Omental fat pad (tissue), 3 donors: ENCODE measurements at regions not wholly inside any gene's neighbourhood (a gene's known extent, or its start where the extent isn't known, plus 50 kb on each side); places are given as distances from the start of the nearest gene placed in this dataset.

Source experiments
- ATAC-seq: fragments of 150-250 bp; one replicate; pipeline ENCODE4 v1.9.1; 2016; ENCODE audit warnings: mild to moderate bottlenecking, moderate library complexity; ENCODE audit not compliant: low FRiP score
- DNase-seq: peaks from one replicate; pipeline ENCODE4 v3.0.0-alpha.2; 2019; ENCODE audit warnings: low spot score
- TF ChIP-seq, protein P1 (sequence below), 3 donors: fragments of 450-650 bp; IDR thresholded peaks; one replicate each; pipeline ENCODE4 v1.5.1; 2016 to 2017; ENCODE audit warnings: antibody characterized with exemption in 3 of 3, mild to moderate bottlenecking in 3 of 3, moderate library complexity in 2 of 3

DNA sequence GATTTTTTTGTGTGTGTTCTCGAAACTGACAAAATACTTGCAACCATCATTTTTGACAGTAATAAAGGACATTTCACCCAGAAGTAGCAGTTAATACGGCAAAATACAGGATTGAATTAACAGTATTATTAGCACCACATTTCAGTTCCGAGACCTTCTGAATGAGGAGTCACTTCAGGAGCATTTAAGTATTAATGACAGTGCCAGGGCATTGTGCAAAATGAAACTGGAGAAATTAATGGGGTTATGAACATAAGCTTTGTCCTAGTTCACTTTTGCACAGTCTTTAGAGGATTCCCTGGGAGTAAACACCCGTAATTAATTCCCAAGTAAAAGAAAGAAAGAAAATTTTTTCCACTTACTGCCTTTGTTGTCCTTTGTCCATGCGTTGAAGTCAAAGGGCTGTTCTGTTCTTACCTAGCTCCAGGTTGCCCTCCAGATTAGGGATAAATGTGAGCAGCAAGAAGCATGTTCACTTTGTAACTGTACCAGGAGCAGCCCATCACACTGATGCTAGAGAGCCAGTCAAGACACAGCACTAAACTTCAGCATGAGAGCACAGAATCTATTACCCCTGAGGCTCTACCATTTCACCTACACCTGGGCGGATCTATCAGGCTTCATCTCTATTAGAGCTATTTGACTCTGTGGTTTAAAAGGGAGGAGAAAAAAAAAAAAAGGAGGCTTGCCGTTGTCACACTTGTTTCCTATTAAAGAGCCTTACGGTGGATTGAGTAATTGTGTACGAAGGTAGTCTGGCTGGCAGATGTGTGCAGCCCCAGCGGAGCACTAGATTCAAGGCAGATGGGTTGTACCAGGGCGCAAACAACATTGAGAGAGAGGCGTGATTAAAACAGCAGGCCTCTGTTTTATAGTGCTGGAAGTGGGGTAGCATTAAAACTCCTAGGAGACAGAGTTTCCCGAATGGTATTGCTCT lies 297.8 kb upstream of the SEMA3A start:
- DNase-seq (no peak), ATAC-seq (no peak)
- TF ChIP-seq, protein P1, sequence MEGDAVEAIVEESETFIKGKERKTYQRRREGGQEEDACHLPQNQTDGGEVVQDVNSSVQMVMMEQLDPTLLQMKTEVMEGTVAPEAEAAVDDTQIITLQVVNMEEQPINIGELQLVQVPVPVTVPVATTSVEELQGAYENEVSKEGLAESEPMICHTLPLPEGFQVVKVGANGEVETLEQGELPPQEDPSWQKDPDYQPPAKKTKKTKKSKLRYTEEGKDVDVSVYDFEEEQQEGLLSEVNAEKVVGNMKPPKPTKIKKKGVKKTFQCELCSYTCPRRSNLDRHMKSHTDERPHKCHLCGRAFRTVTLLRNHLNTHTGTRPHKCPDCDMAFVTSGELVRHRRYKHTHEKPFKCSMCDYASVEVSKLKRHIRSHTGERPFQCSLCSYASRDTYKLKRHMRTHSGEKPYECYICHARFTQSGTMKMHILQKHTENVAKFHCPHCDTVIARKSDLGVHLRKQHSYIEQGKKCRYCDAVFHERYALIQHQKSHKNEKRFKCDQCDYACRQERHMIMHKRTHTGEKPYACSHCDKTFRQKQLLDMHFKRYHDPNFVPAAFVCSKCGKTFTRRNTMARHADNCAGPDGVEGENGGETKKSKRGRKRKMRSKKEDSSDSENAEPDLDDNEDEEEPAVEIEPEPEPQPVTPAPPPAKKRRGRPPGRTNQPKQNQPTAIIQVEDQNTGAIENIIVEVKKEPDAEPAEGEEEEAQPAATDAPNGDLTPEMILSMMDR (IDR thresholded peaks at IDR 0.05) = no peak

DNA sequence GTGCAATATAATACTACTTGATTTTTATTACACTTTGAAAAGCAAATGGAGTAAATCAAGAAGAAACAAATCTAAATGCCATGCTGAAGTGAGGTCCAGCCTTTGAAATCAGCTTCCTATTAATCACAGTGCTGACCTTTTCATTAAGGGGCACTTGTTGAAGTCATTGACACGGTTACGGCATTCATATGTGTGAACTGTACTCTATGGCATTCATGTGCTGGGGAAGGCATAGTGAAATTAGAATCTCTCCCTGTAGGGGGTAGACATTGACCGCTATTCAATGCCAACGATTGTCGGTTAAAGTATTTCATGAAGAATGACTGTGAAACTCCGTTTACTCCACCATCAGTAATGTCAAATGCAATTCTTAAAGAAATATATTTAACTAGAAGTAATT lies 296.1 kb upstream of the SEMA3A start:
- TF ChIP-seq, protein P1 (IDR thresholded peaks at IDR 0.05) = no peak
- ATAC-seq (no peak), DNase-seq (no peak)

DNA sequence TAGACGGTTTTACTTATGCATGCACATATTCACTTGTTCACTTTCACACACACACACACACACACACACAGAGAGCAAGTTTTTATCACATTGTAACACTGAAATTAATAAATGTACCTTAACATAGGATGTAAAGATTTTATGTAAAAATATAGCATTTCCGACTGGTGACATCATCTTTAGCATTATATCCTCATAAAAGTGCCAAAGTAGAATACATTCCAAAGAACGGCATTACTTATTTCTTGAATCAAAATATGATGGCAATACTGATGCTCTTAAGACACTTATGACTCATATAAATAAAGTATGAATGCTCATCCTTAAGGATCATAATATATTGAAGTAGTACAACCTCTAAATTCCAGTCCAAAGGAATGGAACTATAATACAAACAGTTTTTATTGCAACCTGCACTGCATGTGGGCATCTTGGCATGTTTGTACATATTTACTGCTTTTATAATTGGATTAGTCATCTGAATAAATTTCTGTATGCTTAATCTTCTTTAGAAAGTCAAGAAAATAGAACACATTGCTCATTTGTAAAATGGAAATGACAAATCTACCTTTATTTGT lies 290.0 kb upstream of the SEMA3A start:
- ATAC-seq (no peak), DNase-seq (no peak)
- TF ChIP-seq, protein P1 (IDR thresholded peaks at IDR 0.05) = no peak

DNA sequence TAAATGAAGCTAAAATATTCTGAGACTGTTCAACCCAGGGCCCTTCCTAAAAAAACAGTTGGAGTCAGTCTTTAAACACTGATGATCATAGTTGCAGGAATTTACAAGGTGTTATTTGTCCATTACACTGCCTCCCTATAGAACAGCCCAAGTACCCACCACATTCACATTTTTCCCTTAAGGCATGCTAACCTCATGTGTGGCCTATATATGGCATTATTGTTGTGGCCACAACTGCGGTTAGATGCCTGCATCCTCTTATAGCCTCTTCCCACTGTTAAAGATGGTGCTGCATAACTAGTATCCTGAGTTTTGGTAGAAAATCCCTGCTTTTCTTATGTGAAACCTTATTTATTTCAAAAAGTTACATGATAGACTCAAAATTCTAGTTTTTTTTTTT lies 287.9 kb upstream of the SEMA3A start:
- no peak for ATAC-seq
- TF ChIP-seq, protein P1 (IDR thresholded peaks at IDR 0.05) = no peak
- no peak for DNase-seq

DNA sequence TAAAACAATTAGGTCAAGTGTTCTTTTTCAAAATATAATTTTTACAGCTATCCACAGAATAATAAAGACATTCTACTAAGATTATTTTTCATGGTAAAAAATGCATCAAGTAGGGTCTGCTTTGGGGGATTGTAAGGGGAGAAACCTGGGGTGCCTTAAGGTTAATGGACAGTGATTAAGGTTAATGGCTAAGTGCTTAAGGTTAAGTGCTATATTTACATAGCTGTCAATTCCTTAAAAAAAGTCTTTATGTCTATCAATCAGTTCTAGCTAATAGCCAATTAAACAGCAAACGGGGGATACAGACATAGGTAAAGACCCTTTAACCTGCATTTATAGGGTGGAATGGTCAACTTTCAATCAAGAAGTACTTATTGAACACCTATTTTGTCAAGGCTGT lies 284.5 kb upstream of the SEMA3A start:
- ATAC-seq = no peak
- TF ChIP-seq, protein P1 (IDR thresholded peaks at IDR 0.05) = no peak
- no peak for DNase-seq

DNA sequence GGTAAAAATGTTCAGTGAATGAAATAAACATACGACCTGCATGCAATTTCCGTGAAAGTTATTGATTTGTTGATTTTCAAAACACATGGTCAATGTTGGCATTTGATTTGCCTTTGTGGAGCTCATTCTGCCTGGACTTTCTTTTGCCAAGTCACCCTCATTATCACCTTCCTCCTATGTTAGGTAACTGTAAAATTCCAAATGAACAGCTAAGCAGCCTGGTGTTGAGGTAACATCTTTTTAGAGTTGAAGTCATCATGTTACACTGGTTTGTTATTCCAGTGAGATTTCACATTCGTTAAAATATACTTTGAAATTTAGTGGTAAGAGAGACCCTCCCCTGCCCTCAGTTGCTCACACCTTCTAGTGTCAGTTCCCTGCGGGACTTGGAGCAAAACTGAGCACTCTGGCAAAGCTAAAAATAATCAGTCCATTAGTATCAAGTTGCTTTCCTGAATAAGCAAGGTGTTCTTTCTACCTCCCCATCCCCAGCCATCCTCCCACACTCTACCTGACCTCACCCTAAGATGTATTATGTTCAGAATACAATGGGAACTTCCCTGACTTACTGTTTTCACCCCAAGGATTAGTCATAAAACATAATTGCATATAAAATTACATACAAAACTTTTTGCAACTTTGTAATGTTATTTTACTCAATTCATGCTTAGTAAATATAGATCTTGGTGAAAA lies 283.3 kb upstream of the SEMA3A start:
- TF ChIP-seq, protein P1 (IDR thresholded peaks at IDR 0.05) = no peak
- no peak for DNase-seq
- ATAC-seq = no peak
